Fibroblast of lung (primary cell): ENCODE measurements at regions not wholly inside any gene's neighbourhood (a gene's known extent, or its start where the extent isn't known, plus 50 kb on each side); places are given as distances from the start of the nearest gene placed in this dataset.

Source experiments
- DNase-seq, 2 donors: peaks; one replicate each; pipeline versions ENCODE4 v3.0.0 to v3.0.0-alpha.2; 2010; ENCODE audit warnings: low read depth in 2 of 2
- H2AFZ ChIP-seq: 2 replicates; pipeline ENCODE4 v1.5.1; 2012; ENCODE audit warnings: low read length, control low read depth, inconsistent platforms
- H3K27ac ChIP-seq: 2 replicates; pipeline ENCODE4 v1.5.1; 2011; ENCODE audit warnings: low read length, control low read depth; ENCODE audit not compliant: insufficient read depth
- H3K27me3 ChIP-seq: 2 replicates; pipeline ENCODE4 v1.5.1; 2011; ENCODE audit warnings: mild to moderate bottlenecking, low read length; ENCODE audit not compliant: control insufficient read depth, insufficient read depth
- H3K36me3 ChIP-seq: 2 replicates; pipeline ENCODE4 v1.5.1; 2011; ENCODE audit warnings: low read length; ENCODE audit not compliant: control insufficient read depth, insufficient read depth
- H3K4me1 ChIP-seq: 2 replicates; pipeline ENCODE4 v1.5.1; 2011; ENCODE audit warnings: low read length; ENCODE audit not compliant: control insufficient read depth, insufficient read depth; ENCODE audit errors: extremely low read depth
- H3K4me2 ChIP-seq: 2 replicates; pipeline ENCODE4 v1.5.1; 2011; ENCODE audit warnings: low read length, control low read depth; ENCODE audit not compliant: insufficient read depth; ENCODE audit errors: extremely low read depth
- H3K4me3 ChIP-seq, 4 experiments: fragments of 200-600 bp in 1 of 4; sonication (generic) in 1 of 4; replicated peaks in 1 of 4; 2 replicates each; pipeline ENCODE4 v1.5.1; 2011 to 2016; ENCODE audit warnings: low read length in 4 of 4, low read depth in 3 of 4, mild to moderate bottlenecking in 3 of 4, control low read depth in 2 of 4, inconsistent platforms in 1 of 4, mixed read lengths in 1 of 4; ENCODE audit not compliant: insufficient read depth in 1 of 4; ENCODE audit errors: control extremely low read depth in 1 of 4
- H3K79me2 ChIP-seq: 2 replicates; pipeline ENCODE4 v1.5.1; 2012; ENCODE audit warnings: mild to moderate bottlenecking, low read length, inconsistent platforms; ENCODE audit not compliant: control insufficient read depth, insufficient read depth
- H3K9ac ChIP-seq: 2 replicates; pipeline ENCODE4 v1.5.1; 2011; ENCODE audit warnings: mild to moderate bottlenecking, low read length, control low read depth; ENCODE audit not compliant: insufficient read depth
- H3K9me3 ChIP-seq: 2 replicates; pipeline ENCODE4 v1.5.1; 2012; ENCODE audit warnings: low read depth, low read length; ENCODE audit not compliant: control insufficient read depth, insufficient read depth
- H4K20me1 ChIP-seq: 2 replicates; pipeline ENCODE4 v1.5.1; 2011; ENCODE audit warnings: low read length; ENCODE audit not compliant: control insufficient read depth, insufficient read depth; ENCODE audit errors: extremely low read depth
- CTCF ChIP-seq, 2 donors: IDR thresholded peaks in 1 of 2; conservative IDR thresholded peaks in 1 of 2; 1 replicate in 1 of 2; 2 replicates in 1 of 2; pipeline ENCODE4 v1.5.1; 2011 to 2012; ENCODE audit warnings: low read length in 2 of 2, control low read depth in 1 of 2, inconsistent platforms in 1 of 2, low read depth in 1 of 2, mild to moderate bottlenecking in 1 of 2
- EZH2 ChIP-seq: IDR thresholded peaks from 2 replicates; pipeline ENCODE4 v1.5.1; 2012; ENCODE audit warnings: low read length, control low read depth, mild to moderate bottlenecking; ENCODE audit errors: missing control alignments

GRCh38 chr5:16385516-16386090 lies 80.0 kb downstream of the ZNF622 start:
- TF ChIP-seq EZH2 (no peak), CTCF (conservative IDR thresholded peaks at IDR 0.05 in 1 of 2, IDR thresholded peaks at IDR 0.05 in 1 of 2; ENCODE audit: low read depth in 1 of 2, low read length in 2 of 2) (no peak)
- Histone ChIP-seq H3K27ac (no peak overlapping the region), H4K20me1 (no peaks in the 10 kb centered on the region), H3K4me2 (no peak overlapping the region), H3K79me2 (no peaks in the 10 kb centered on the region), H3K36me3 (no peaks in the 10 kb centered on the region), H3K9ac (no peak overlapping the region), H3K4me3 (no peak overlapping the region), H3K27me3 (no peaks in the 10 kb centered on the region), H3K9me3 (no peaks in the 10 kb centered on the region), H2AFZ (no peak overlapping the region), H3K4me1 (no peaks in the 10 kb centered on the region)
- DNase-seq = no peak

GRCh38 chr5:16384804-16385203 lies 80.8 kb downstream of the ZNF622 start:
- no peaks in the 10 kb centered on the region for H3K9me3 ChIP-seq
- TF ChIP-seq CTCF (conservative IDR thresholded peaks at IDR 0.05 in 1 of 2, IDR thresholded peaks at IDR 0.05 in 1 of 2; ENCODE audit: low read depth in 1 of 2, low read length in 2 of 2) (no peak), EZH2 (no peak)
- no peak overlapping the region for H2AFZ ChIP-seq
- no peaks in the 10 kb centered on the region for H3K36me3 ChIP-seq
- H3K9ac ChIP-seq = no peak overlapping the region
- no peak overlapping the region for H3K4me2 ChIP-seq
- H4K20me1 ChIP-seq = no peaks in the 10 kb centered on the region
- no peaks in the 10 kb centered on the region for H3K79me2 ChIP-seq
- DNase-seq = no peak
- no peaks in the 10 kb centered on the region for H3K4me1 ChIP-seq
- H3K4me3 ChIP-seq = no peak overlapping the region
- no peaks in the 10 kb centered on the region for H3K27me3 ChIP-seq
- H3K27ac ChIP-seq = no peak overlapping the region

- H3K27ac ChIP-seq = no peak overlapping the region
- H3K36me3 ChIP-seq = no peaks in the 10 kb centered on the region
- H3K9me3 ChIP-seq = no peaks in the 10 kb centered on the region
- no peaks in the 10 kb centered on the region for H3K79me2 ChIP-seq
- no peak overlapping the region for H3K4me2 ChIP-seq
- TF ChIP-seq CTCF (conservative IDR thresholded peaks at IDR 0.05 in 1 of 2, IDR thresholded peaks at IDR 0.05 in 1 of 2; ENCODE audit: low read depth in 1 of 2, low read length in 2 of 2) (no peak), EZH2 (no peak)
- no peaks in the 10 kb centered on the region for H4K20me1 ChIP-seq
- no peak overlapping the region for H3K4me3 ChIP-seq
- no peak for DNase-seq
- no peak overlapping the region for H2AFZ ChIP-seq
- H3K27me3 ChIP-seq = no peaks in the 10 kb centered on the region
- H3K4me1 ChIP-seq = no peaks in the 10 kb centered on the region
- no peak overlapping the region for H3K9ac ChIP-seq
Measured at GRCh38 chr5:16384222-16384621, 81.4 kb downstream of the ZNF622 start.
